Muscle of leg (tissue), 3 donors: ENCODE measurements at regions not wholly inside any gene's neighbourhood (a gene's known extent, or its start where the extent isn't known, plus 50 kb on each side); places are given as distances from the start of the nearest gene placed in this dataset.
A peak's percentile ranks its signal among the peaks of the same experiment; 100 is the strongest.
"Not testable (repeated sequence)": the region's sequence is repeated elsewhere in the genome, so short reads cannot be mapped to it uniquely, and the experiment has no call there.

ENCODE experiments used
- DNase-seq: peaks from one replicate; pipeline ENCODE4 v3.0.0; 2013
- H3K27ac ChIP-seq: one replicate; pipeline ENCODE4 v1.5.1; 2013; ENCODE audit warnings: mild to moderate bottlenecking, low read length, control low read depth
- H3K27me3 ChIP-seq: one replicate; pipeline ENCODE4 v1.6.1; 2013; ENCODE audit warnings: low read length; ENCODE audit not compliant: control insufficient read depth, insufficient read depth
- H3K36me3 ChIP-seq: one replicate; pipeline ENCODE4 v1.6.1; 2013; ENCODE audit warnings: low read length; ENCODE audit not compliant: control insufficient read depth, insufficient read depth
- H3K4me1 ChIP-seq: one replicate; pipeline ENCODE4 v1.6.1; 2013; ENCODE audit warnings: low read length; ENCODE audit not compliant: control insufficient read depth, insufficient read depth
- H3K4me3 ChIP-seq: one replicate; pipeline ENCODE4 v1.5.1; 2013; ENCODE audit warnings: low read length, control low read depth
- H3K9me3 ChIP-seq: replicated peaks from 2 replicates; pipeline ENCODE4 v1.6.1; 2013; ENCODE audit warnings: low read depth, low read length; ENCODE audit not compliant: control insufficient read depth
- WGBS: methylation state at CpG from one replicate; pipeline ENCODE4 v1.1.5; 2013; ENCODE audit warnings: missing lambda C conversion rate; ENCODE audit not compliant: insufficient coverage; 5-methylcytosine and 5-hydroxymethylcytosine counted together

- no peak overlapping the region for H3K27ac ChIP-seq
- no peak for DNase-seq
- H3K4me1 ChIP-seq, result no peaks in the 10 kb centered on the region
- no peaks in the 10 kb centered on the region for H3K36me3 ChIP-seq
- no peaks in the 10 kb centered on the region for H3K27me3 ChIP-seq
- H3K4me3 ChIP-seq, result no peak overlapping the region
- H3K9me3 ChIP-seq, result no peaks in the 10 kb centered on the region
Measured at GRCh38 chr7:125823538-125823937, 893.9 kb upstream of the POT1 start.

- DNase-seq, result no peak
- H3K36me3 ChIP-seq, result no peaks in the 10 kb centered on the region
- H3K4me1 ChIP-seq, result no peaks in the 10 kb centered on the region
- no peak overlapping the region for H3K27ac ChIP-seq
- H3K27me3 ChIP-seq, result no peaks in the 10 kb centered on the region
- H3K9me3 ChIP-seq, result no peaks in the 10 kb centered on the region
- no peak overlapping the region for H3K4me3 ChIP-seq
Measured at GRCh38 chr7:125820495-125820894, 890.9 kb upstream of the POT1 start.

- no CpG with 5 or more reads among the region's 2 CpGs for WGBS
- DNase-seq, result peak; percentile 8
Measured at GRCh38 chr7:125814100-125814499, 884.5 kb upstream of the POT1 start.

GRCh38 chr7:125806491-125806890 lies 876.9 kb upstream of the POT1 start:
- not testable (repeated sequence) for H3K27me3 ChIP-seq, H3K27ac ChIP-seq, H3K36me3 ChIP-seq, DNase-seq, H3K9me3 ChIP-seq, H3K4me3 ChIP-seq, H3K4me1 ChIP-seq
- 100% methylated on average over 1 of the region's 4 CpGs for WGBS

More at GRCh38 chr7:125814100-125814499, 884.5 kb upstream of the POT1 start:
- no peaks in the 10 kb centered on the region for H3K27me3 ChIP-seq
- H3K36me3 ChIP-seq, result no peaks in the 10 kb centered on the region
- no peaks in the 10 kb centered on the region for H3K9me3 ChIP-seq
- no peak overlapping the region for H3K4me3 ChIP-seq
- H3K4me1 ChIP-seq, result no peaks in the 10 kb centered on the region
- H3K27ac ChIP-seq, result no peak overlapping the region

GRCh38 chr7:125804273-125804672 lies 874.6 kb upstream of the POT1 start:
- Histone ChIP-seq H3K9me3 (no peaks in the 10 kb centered on the region), H3K4me1 (no peaks in the 10 kb centered on the region), H3K27ac (no peak overlapping the region), H3K36me3 (no peaks in the 10 kb centered on the region), H3K4me3 (no peak overlapping the region), H3K27me3 (no peaks in the 10 kb centered on the region)
- no peak for DNase-seq

GRCh38 chr7:125780153-125780552 lies 850.5 kb upstream of the POT1 start:
- no peaks in the 10 kb centered on the region for H3K27me3 ChIP-seq
- no peaks in the 10 kb centered on the region for H3K36me3 ChIP-seq
- no peaks in the 10 kb centered on the region for H3K9me3 ChIP-seq
- no peak overlapping the region for H3K27ac ChIP-seq
- H3K4me1 ChIP-seq, result no peaks in the 10 kb centered on the region
- H3K4me3 ChIP-seq, result no peak overlapping the region
- WGBS, result no CpG with 5 or more reads among the region's 1 CpG
- no peak for DNase-seq

GRCh38 chr7:125775317-125775716 lies 845.7 kb upstream of the POT1 start:
- no CpG with 5 or more reads among the region's 4 CpGs for WGBS
- no peaks in the 10 kb centered on the region for H3K4me1 ChIP-seq
- no peaks in the 10 kb centered on the region for H3K9me3 ChIP-seq
- H3K4me3 ChIP-seq, result no peak overlapping the region
- H3K36me3 ChIP-seq, result no peaks in the 10 kb centered on the region
- DNase-seq, result no peak
- no peak overlapping the region for H3K27ac ChIP-seq
- H3K27me3 ChIP-seq, result no peaks in the 10 kb centered on the region

GRCh38 chr7:125773113-125773785 lies 843.6 kb upstream of the POT1 start:
- no peaks in the 10 kb centered on the region for H3K4me1 ChIP-seq
- no peak overlapping the region for H3K4me3 ChIP-seq
- H3K27ac ChIP-seq, result no peak overlapping the region
- H3K27me3 ChIP-seq, result no peaks in the 10 kb centered on the region
- no peak for DNase-seq
- WGBS, result 62% methylated on average over 11 of the region's 19 CpGs
- H3K9me3 ChIP-seq, result no peaks in the 10 kb centered on the region
- no peaks in the 10 kb centered on the region for H3K36me3 ChIP-seq

GRCh38 chr7:125747966-125748365 lies 818.3 kb upstream of the POT1 start:
- H3K4me3 ChIP-seq, result no peak overlapping the region
- H3K36me3 ChIP-seq, result no peaks in the 10 kb centered on the region
- H3K9me3 ChIP-seq, result no peaks in the 10 kb centered on the region
- no peaks in the 10 kb centered on the region for H3K27me3 ChIP-seq
- H3K4me1 ChIP-seq, result no peaks in the 10 kb centered on the region
- H3K27ac ChIP-seq, result no peak overlapping the region
- no peak for DNase-seq

GRCh38 chr7:125746510-125746909 lies 816.9 kb upstream of the POT1 start:
- Histone ChIP-seq H3K4me1 (no peaks in the 10 kb centered on the region), H3K4me3 (no peak overlapping the region), H3K27me3 (no peaks in the 10 kb centered on the region), H3K9me3 (no peaks in the 10 kb centered on the region), H3K27ac (no peak overlapping the region), H3K36me3 (no peaks in the 10 kb centered on the region)
- DNase-seq, result no peak
- WGBS, result no CpG with 5 or more reads among the region's 2 CpGs

GRCh38 chr7:125727215-125727614 lies 797.6 kb upstream of the POT1 start:
- DNase-seq, result no peak
- Histone ChIP-seq H3K36me3 (no peaks in the 10 kb centered on the region), H3K4me1 (no peaks in the 10 kb centered on the region), H3K4me3 (no peak overlapping the region), H3K27ac (no peak overlapping the region), H3K9me3 (no peaks in the 10 kb centered on the region), H3K27me3 (no peaks in the 10 kb centered on the region)
- WGBS, result no CpG with 5 or more reads among the region's 1 CpG
